GM12874 (cell line): ENCODE measurements at regions not wholly inside any gene's neighbourhood (a gene's known extent, or its start where the extent isn't known, plus 50 kb on each side); places are given as distances from the start of the nearest gene placed in this dataset.

Experiments used
- CTCF ChIP-seq: IDR thresholded peaks from 2 replicates; pipeline ENCODE4 v1.5.1; 2011; ENCODE audit warnings: low read depth, mild to moderate bottlenecking, control low read depth, low read length, moderate library complexity; ENCODE audit not compliant: insufficient read depth

- TF ChIP-seq CTCF, result no peak
These were observed 668.0 kb downstream of the ETS1 start for GRCh38 chr11:127919206-127920000.

- TF ChIP-seq CTCF, result no peak
These were observed 685.0 kb downstream of the ETS1 start for GRCh38 chr11:127902382-127902781.

- no peak for TF ChIP-seq CTCF
These were observed 688.7 kb downstream of the ETS1 start for GRCh38 chr11:127898422-127899365.

- TF ChIP-seq CTCF, result no peak
These were observed 691.6 kb downstream of the ETS1 start for GRCh38 chr11:127895776-127896175.

GRCh38 chr11:127894316-127894715, 693.0 kb downstream of the ETS1 start:
- TF ChIP-seq CTCF, result no peak

GRCh38 chr11:127890030-127890615, 697.2 kb downstream of the ETS1 start:
- no peak for TF ChIP-seq CTCF

GRCh38 chr11:127888386-127888785, 699.0 kb downstream of the ETS1 start:
- no peak for TF ChIP-seq CTCF
